Astrocyte (in vitro differentiated cells and primary cell): ENCODE measurements at regions not wholly inside any gene's neighbourhood (a gene's known extent, or its start where the extent isn't known, plus 50 kb on each side); places are given as distances from the start of the nearest gene placed in this dataset.
"Not testable (repeated sequence)": the region's sequence is repeated elsewhere in the genome, so short reads cannot be mapped to it uniquely, and the experiment has no call there.

Source experiments
- EZH2 ChIP-seq: IDR thresholded peaks from 2 replicates; pipeline ENCODE4 v1.6.1; 2012; ENCODE audit warnings: mild to moderate bottlenecking, low read length, inconsistent platforms; ENCODE audit not compliant: insufficient read depth
- TF ChIP-seq, protein P1 (sequence below): IDR thresholded peaks from 2 replicates; pipeline ENCODE4 v1.5.1; 2011; ENCODE audit warnings: low read depth, mild to moderate bottlenecking, inconsistent platforms, low read length, moderate library complexity; ENCODE audit not compliant: insufficient read depth

GRCh38 chr9:38510340-38510739, 86.1 kb upstream of the IGFBPL1 start:
- TF ChIP-seq, protein P1, sequence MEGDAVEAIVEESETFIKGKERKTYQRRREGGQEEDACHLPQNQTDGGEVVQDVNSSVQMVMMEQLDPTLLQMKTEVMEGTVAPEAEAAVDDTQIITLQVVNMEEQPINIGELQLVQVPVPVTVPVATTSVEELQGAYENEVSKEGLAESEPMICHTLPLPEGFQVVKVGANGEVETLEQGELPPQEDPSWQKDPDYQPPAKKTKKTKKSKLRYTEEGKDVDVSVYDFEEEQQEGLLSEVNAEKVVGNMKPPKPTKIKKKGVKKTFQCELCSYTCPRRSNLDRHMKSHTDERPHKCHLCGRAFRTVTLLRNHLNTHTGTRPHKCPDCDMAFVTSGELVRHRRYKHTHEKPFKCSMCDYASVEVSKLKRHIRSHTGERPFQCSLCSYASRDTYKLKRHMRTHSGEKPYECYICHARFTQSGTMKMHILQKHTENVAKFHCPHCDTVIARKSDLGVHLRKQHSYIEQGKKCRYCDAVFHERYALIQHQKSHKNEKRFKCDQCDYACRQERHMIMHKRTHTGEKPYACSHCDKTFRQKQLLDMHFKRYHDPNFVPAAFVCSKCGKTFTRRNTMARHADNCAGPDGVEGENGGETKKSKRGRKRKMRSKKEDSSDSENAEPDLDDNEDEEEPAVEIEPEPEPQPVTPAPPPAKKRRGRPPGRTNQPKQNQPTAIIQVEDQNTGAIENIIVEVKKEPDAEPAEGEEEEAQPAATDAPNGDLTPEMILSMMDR = not testable (repeated sequence)
- TF ChIP-seq EZH2 = not testable (repeated sequence)
